Neural cell (in vitro differentiated cells): ENCODE measurements at regions not wholly inside any gene's neighbourhood (a gene's known extent, or its start where the extent isn't known, plus 50 kb on each side); places are given as distances from the start of the nearest gene placed in this dataset.

Source experiments
- H2AFZ ChIP-seq: fragments of 200-600, 300-800 bp; sonication (generic), shearing (Covaris generic); 2 replicates; pipeline ENCODE4 v1.6.0; 2014; ENCODE audit warnings: low read depth, mild to moderate bottlenecking, antibody characterized with exemption, low read length, moderate library complexity
- H3F3A ChIP-seq: fragments of 200-600 bp; shearing (Covaris generic); 2 replicates; pipeline ENCODE4 v1.6.1; 2016; ENCODE audit warnings: mild to moderate bottlenecking, moderate library complexity, mixed read lengths, antibody characterized with exemption, low read length; ENCODE audit not compliant: insufficient read depth, poor library complexity, severe bottlenecking
- H3K27ac ChIP-seq: fragments of 200-600, 300-800 bp; sonication (generic), shearing (Covaris generic); 2 replicates; pipeline ENCODE4 v1.5.1; 2014; ENCODE audit warnings: mild to moderate bottlenecking, low read length, moderate library complexity
- H3K27me3 ChIP-seq: fragments of 300-800, 200-600 bp; sonication (generic), shearing (Covaris generic); 2 replicates; pipeline ENCODE4 v1.6.0; 2014; ENCODE audit warnings: mild to moderate bottlenecking, low read depth, low read length, moderate library complexity; ENCODE audit not compliant: insufficient read depth
- H3K36me3 ChIP-seq: fragments of 300-800, 200-600 bp; sonication (generic), shearing (Covaris generic); 2 replicates; pipeline ENCODE4 v1.5.1; 2014; ENCODE audit warnings: mild to moderate bottlenecking, antibody characterized with exemption, low read length, moderate library complexity; ENCODE audit not compliant: insufficient read depth
- H3K4me2 ChIP-seq: fragments of 300-800, 200-600 bp; sonication (generic), shearing (Covaris generic); 2 replicates; pipeline ENCODE4 v1.6.0; 2014; ENCODE audit warnings: mild to moderate bottlenecking, low read length
- H3K4me3 ChIP-seq: fragments of 300-800, 200-600 bp; sonication (generic), shearing (Covaris generic); 2 replicates; pipeline ENCODE4 v1.5.1; 2014; ENCODE audit warnings: mild to moderate bottlenecking, low read length, moderate library complexity
- H3K79me2 ChIP-seq: fragments of 200-600 bp; shearing (Covaris generic); replicated peaks from 2 replicates; pipeline ENCODE4 v1.6.0; 2014; ENCODE audit warnings: mild to moderate bottlenecking, low read length, moderate library complexity; ENCODE audit not compliant: insufficient read depth
- H3K9ac ChIP-seq: fragments of 300-800, 200-600 bp; sonication (generic), shearing (Covaris generic); 2 replicates; pipeline ENCODE4 v1.6.1; 2016; ENCODE audit warnings: mild to moderate bottlenecking, low read length, mixed read lengths
- H3K9me2 ChIP-seq: fragments of 200-600 bp; shearing (Covaris generic); 2 replicates; pipeline ENCODE4 v1.6.1; 2016; ENCODE audit warnings: mild to moderate bottlenecking, low read length, mixed read lengths; ENCODE audit not compliant: insufficient read depth
- H3K9me3 ChIP-seq: fragments of 200-600, 300-800 bp; sonication (generic), shearing (Covaris generic); 2 replicates; pipeline ENCODE4 v1.6.1; 2016; ENCODE audit warnings: mild to moderate bottlenecking, mixed run types, low read length, moderate library complexity, mixed read lengths
- H4K20me1 ChIP-seq: fragments of 200-600 bp; shearing (Covaris generic); 2 replicates; pipeline ENCODE4 v1.6.1; 2016; ENCODE audit warnings: mild to moderate bottlenecking, mixed run types; ENCODE audit not compliant: insufficient read depth
- EZH2 ChIP-seq: fragments of 200-600, 300-800 bp; shearing (Covaris generic), sonication (generic); IDR thresholded peaks from 2 replicates; pipeline ENCODE4 v1.6.1; 2014; ENCODE audit warnings: antibody characterized with exemption, low read length, borderline replicate concordance, mild to moderate bottlenecking; ENCODE audit not compliant: insufficient read depth, poor library complexity, severe bottlenecking
- MXI1 ChIP-seq: fragments of 450-650 bp; conservative IDR thresholded peaks from 2 replicates; pipeline ENCODE4 v1.6.1; 2014; ENCODE audit warnings: antibody characterized with exemption, mild to moderate bottlenecking; ENCODE audit not compliant: poor library complexity, severe bottlenecking
- POLR2AphosphoS5 ChIP-seq: IDR thresholded peaks from 2 replicates; pipeline ENCODE4 v1.6.1; 2012
- RAD21 ChIP-seq: fragments of 450-650 bp; conservative IDR thresholded peaks from 2 replicates; pipeline ENCODE4 v1.6.1; 2014; ENCODE audit warnings: antibody characterized with exemption, mild to moderate bottlenecking, moderate library complexity
- SMC3 ChIP-seq: fragments of 450-650 bp; conservative IDR thresholded peaks from 2 replicates; pipeline ENCODE4 v1.6.1; 2014; ENCODE audit warnings: antibody characterized with exemption, mild to moderate bottlenecking, moderate library complexity; ENCODE audit not compliant: poor library complexity
- TAF1 ChIP-seq: IDR thresholded peaks from 2 replicates; pipeline ENCODE4 v1.6.1; 2012; ENCODE audit warnings: low read depth
- TF ChIP-seq, protein P1 (sequence below): fragments of 450-650 bp; IDR thresholded peaks from 2 replicates; pipeline ENCODE4 v1.5.1; 2014; ENCODE audit warnings: antibody characterized with exemption, mild to moderate bottlenecking, moderate library complexity; ENCODE audit not compliant: poor library complexity, severe bottlenecking
- TF ChIP-seq, protein P2 (sequence below): IDR thresholded peaks from 2 replicates; pipeline ENCODE4 v1.6.1; 2012; ENCODE audit warnings: borderline replicate concordance

DNA sequence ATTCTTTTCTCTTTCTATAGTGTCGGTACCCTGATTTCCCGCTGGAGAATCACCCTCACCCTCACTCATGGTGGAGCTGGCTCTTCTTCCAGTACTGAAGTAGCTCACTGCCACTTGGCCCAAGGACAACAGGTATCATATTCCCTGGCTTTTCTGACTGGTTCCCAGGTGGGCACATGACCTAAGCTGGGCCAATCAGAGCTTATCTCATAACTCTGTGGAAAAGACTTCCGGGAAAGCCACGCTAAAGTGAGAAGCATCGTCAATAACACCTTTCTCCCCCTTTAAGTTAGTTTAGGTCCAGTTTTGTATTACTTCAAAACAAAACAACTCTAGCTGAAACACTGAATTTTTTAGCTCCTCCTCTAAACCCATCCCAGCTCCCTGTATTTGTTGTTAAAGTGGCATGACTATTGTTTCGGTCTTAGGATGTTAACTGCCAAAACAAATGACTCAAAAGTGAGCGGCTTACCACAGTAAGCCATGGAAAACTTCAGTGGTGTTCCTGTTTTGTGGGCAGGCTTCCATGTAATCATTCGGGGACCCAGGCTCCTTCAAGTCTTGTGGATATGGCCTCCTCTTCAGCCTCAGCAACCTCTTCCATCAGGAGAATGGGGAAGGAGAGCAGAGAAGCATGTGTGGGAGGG is 137.4 kb upstream of the DLX2 start:
- Histone ChIP-seq H3K9ac (no peak overlapping the region), H3K27ac (no peak overlapping the region), H3K4me2 (no peak overlapping the region), H3K36me3 (no peaks in the 10 kb centered on the region), H3K4me3 (no peak overlapping the region), H3K27me3 (peaks cover 14% of the 10 kb centered on the region), H3K9me2 (no peaks in the 10 kb centered on the region), H3K9me3 (no peaks in the 10 kb centered on the region), H3K79me2 (no peaks in the 10 kb centered on the region), H3F3A (no peaks in the 10 kb centered on the region), H2AFZ (no peak overlapping the region), H4K20me1 (no peaks in the 10 kb centered on the region)
- no peak for TF ChIP-seq POLR2AphosphoS5
- no peak for TF ChIP-seq EZH2
- TF ChIP-seq SMC3 = no peak
- no peak for TF ChIP-seq MXI1
- no peak for TF ChIP-seq TAF1
- TF ChIP-seq, protein P1, sequence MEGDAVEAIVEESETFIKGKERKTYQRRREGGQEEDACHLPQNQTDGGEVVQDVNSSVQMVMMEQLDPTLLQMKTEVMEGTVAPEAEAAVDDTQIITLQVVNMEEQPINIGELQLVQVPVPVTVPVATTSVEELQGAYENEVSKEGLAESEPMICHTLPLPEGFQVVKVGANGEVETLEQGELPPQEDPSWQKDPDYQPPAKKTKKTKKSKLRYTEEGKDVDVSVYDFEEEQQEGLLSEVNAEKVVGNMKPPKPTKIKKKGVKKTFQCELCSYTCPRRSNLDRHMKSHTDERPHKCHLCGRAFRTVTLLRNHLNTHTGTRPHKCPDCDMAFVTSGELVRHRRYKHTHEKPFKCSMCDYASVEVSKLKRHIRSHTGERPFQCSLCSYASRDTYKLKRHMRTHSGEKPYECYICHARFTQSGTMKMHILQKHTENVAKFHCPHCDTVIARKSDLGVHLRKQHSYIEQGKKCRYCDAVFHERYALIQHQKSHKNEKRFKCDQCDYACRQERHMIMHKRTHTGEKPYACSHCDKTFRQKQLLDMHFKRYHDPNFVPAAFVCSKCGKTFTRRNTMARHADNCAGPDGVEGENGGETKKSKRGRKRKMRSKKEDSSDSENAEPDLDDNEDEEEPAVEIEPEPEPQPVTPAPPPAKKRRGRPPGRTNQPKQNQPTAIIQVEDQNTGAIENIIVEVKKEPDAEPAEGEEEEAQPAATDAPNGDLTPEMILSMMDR = no peak
- TF ChIP-seq, protein P2, sequence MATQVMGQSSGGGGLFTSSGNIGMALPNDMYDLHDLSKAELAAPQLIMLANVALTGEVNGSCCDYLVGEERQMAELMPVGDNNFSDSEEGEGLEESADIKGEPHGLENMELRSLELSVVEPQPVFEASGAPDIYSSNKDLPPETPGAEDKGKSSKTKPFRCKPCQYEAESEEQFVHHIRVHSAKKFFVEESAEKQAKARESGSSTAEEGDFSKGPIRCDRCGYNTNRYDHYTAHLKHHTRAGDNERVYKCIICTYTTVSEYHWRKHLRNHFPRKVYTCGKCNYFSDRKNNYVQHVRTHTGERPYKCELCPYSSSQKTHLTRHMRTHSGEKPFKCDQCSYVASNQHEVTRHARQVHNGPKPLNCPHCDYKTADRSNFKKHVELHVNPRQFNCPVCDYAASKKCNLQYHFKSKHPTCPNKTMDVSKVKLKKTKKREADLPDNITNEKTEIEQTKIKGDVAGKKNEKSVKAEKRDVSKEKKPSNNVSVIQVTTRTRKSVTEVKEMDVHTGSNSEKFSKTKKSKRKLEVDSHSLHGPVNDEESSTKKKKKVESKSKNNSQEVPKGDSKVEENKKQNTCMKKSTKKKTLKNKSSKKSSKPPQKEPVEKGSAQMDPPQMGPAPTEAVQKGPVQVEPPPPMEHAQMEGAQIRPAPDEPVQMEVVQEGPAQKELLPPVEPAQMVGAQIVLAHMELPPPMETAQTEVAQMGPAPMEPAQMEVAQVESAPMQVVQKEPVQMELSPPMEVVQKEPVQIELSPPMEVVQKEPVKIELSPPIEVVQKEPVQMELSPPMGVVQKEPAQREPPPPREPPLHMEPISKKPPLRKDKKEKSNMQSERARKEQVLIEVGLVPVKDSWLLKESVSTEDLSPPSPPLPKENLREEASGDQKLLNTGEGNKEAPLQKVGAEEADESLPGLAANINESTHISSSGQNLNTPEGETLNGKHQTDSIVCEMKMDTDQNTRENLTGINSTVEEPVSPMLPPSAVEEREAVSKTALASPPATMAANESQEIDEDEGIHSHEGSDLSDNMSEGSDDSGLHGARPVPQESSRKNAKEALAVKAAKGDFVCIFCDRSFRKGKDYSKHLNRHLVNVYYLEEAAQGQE = no peak
- no peak for TF ChIP-seq RAD21

DNA sequence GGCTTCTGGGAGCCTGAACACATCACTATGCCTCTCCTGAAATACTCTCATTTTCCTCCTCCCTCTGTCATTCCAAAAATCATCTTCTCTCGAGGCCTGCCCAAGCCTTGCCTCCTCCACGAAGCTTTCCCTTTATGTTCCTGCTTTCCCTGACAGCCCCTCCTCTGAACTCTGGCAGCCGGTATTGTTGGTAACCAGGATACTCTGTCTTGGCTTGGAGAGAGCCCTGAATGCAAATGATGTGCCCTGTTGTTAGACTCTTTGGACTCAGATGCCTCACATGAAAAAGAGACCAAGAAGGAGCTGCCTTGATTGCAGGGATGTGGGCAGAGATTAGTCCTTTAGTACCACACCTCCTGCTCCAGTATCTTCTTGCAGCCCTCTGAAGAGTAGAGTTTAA is 138.5 kb upstream of the DLX2 start:
- Histone ChIP-seq H3K9ac (no peak overlapping the region), H3K79me2 (no peaks in the 10 kb centered on the region), H3K9me2 (no peaks in the 10 kb centered on the region), H3K9me3 (no peaks in the 10 kb centered on the region), H3K4me2 (no peak overlapping the region), H3K27me3 (peaks cover 4% of the 10 kb centered on the region), H3F3A (no peaks in the 10 kb centered on the region), H4K20me1 (no peaks in the 10 kb centered on the region), H2AFZ (no peak overlapping the region), H3K36me3 (no peaks in the 10 kb centered on the region), H3K27ac (no peak overlapping the region), H3K4me3 (no peak overlapping the region)
- TF ChIP-seq POLR2AphosphoS5 (no peak), MXI1 (no peak)
- TF ChIP-seq, protein P2 = no peak
